Keratinocyte (primary cell): ENCODE measurements at regions not wholly inside any gene's neighbourhood (a gene's known extent, or its start where the extent isn't known, plus 50 kb on each side); places are given as distances from the start of the nearest gene placed in this dataset.

ENCODE experiments used
- EZH2 ChIP-seq: IDR thresholded peaks from one replicate; pipeline ENCODE4 v1.6.1; 2012; ENCODE audit warnings: inconsistent platforms, mild to moderate bottlenecking, low read length, moderate library complexity
- TF ChIP-seq, protein P1 (sequence below), 3 experiments: IDR thresholded peaks in 1 of 3; conservative IDR thresholded peaks in 1 of 3; optimal IDR thresholded peaks in 1 of 3; 2 replicates in 2 of 3; 3 replicates in 1 of 3; pipeline versions ENCODE3 to v1.5.1; 2011; ENCODE audit warnings: low read length in 3 of 3, mild to moderate bottlenecking in 3 of 3, moderate library complexity in 2 of 3, control low read depth in 1 of 3, inconsistent platforms in 1 of 3; ENCODE audit not compliant: insufficient read depth in 2 of 3; ENCODE audit errors: extremely low read depth in 1 of 3

GRCh38 chr7:25834050-25834449 is 317.9 kb upstream of the NFE2L3 start:
- TF ChIP-seq, protein P1, sequence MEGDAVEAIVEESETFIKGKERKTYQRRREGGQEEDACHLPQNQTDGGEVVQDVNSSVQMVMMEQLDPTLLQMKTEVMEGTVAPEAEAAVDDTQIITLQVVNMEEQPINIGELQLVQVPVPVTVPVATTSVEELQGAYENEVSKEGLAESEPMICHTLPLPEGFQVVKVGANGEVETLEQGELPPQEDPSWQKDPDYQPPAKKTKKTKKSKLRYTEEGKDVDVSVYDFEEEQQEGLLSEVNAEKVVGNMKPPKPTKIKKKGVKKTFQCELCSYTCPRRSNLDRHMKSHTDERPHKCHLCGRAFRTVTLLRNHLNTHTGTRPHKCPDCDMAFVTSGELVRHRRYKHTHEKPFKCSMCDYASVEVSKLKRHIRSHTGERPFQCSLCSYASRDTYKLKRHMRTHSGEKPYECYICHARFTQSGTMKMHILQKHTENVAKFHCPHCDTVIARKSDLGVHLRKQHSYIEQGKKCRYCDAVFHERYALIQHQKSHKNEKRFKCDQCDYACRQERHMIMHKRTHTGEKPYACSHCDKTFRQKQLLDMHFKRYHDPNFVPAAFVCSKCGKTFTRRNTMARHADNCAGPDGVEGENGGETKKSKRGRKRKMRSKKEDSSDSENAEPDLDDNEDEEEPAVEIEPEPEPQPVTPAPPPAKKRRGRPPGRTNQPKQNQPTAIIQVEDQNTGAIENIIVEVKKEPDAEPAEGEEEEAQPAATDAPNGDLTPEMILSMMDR (optimal IDR thresholded peaks at IDR 0.05 in 1 of 3, IDR thresholded peaks at IDR 0.05 in 1 of 3, conservative IDR thresholded peaks at IDR 0.05 in 1 of 3; ENCODE audit: extremely low read depth in 1 of 3, insufficient read depth in 2 of 3, low read length in 3 of 3): no peak
- TF ChIP-seq EZH2: no peak
